HFFc6 (cell line): ENCODE measurements at regions not wholly inside any gene's neighbourhood (a gene's known extent, or its start where the extent isn't known, plus 50 kb on each side); places are given as distances from the start of the nearest gene placed in this dataset.

Source experiments
- DNase-seq: peaks from one replicate; pipeline ENCODE4 v3.0.0-alpha.2; 2018
- H3K27ac Mint-ChIP-seq: 2 replicates; pipeline ENCODE4 v1.8.0; 2020; ENCODE audit warnings: mild to moderate bottlenecking, mixed read lengths
- H3K27me3 Mint-ChIP-seq: 2 replicates; pipeline ENCODE4 v1.8.0; 2021; ENCODE audit warnings: mild to moderate bottlenecking, moderate library complexity, mixed read lengths; ENCODE audit not compliant: insufficient read depth
- H3K36me3 Mint-ChIP-seq: 2 replicates; pipeline ENCODE4 v1.8.0; 2021; ENCODE audit warnings: low read depth, mixed read lengths
- H3K4me1 Mint-ChIP-seq: 2 replicates; pipeline ENCODE4 v1.8.0; 2020; ENCODE audit warnings: low read depth, mixed read lengths
- H3K4me3 Mint-ChIP-seq: 2 replicates; pipeline ENCODE4 v1.8.0; 2020; ENCODE audit warnings: mild to moderate bottlenecking, moderate library complexity, mixed read lengths
- H3K9me3 Mint-ChIP-seq: 2 replicates; pipeline ENCODE4 v1.8.0; 2020; ENCODE audit warnings: mild to moderate bottlenecking, mixed read lengths
- CTCF ChIP-seq: fragments of 200-600 bp; sonication (generic); IDR thresholded peaks from 2 replicates; pipeline ENCODE4 v1.5.0; 2021; ENCODE audit warnings: antibody characterized with exemption, mild to moderate bottlenecking

DNA sequence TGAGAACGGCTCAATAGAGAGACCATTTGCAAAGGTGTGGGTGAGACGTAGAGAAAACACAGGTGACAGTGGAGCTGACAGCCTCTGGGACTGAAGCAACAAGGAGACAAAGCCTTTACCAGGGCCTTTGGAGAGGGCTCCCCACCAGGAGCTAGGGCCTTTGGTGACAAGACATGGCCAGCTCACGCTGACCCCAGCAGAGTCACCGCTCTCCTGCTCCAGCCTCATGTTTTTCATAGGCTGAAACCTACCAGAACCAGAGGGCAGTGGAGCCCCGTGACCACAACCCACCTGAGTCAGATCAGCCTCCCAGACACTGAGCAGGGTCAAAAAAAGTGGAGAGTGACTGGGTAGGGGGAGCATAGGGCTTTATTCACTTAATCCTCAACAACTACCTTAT is 214.7 kb downstream of the SHQ1 start:
- H3K36me3 Mint-ChIP-seq: no peaks in the 10 kb centered on the region
- DNase-seq: no peak
- peaks cover 31% of the 10 kb centered on the region for H3K27me3 Mint-ChIP-seq
- H3K27ac Mint-ChIP-seq: no peak overlapping the region
- no peak for TF ChIP-seq CTCF
- H3K4me1 Mint-ChIP-seq: peaks cover 13% of the 10 kb centered on the region
- H3K4me3 Mint-ChIP-seq: no peak overlapping the region
- no peaks in the 10 kb centered on the region; the same call in 1 of the 2 replicates for H3K9me3 Mint-ChIP-seq

DNA sequence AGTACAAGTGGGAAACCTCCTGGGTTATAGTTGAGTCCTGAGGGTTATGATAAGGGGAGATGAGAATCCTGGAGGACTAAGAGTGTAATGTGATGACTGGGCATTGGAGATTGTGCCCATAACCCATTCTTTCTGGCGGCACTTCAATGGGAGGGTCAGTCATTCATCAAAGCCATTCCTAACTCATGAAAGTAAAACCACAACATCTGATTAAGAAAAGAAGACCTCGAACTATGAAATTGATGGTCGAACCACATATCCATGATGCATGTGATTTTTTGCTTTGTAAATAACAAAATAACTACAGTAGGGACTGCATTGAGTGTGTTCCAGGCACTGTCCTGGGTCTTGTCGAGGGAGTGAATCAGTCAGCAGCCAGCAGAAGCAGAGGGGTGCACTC is 215.1 kb downstream of the SHQ1 start:
- H3K27me3 Mint-ChIP-seq: peaks cover 27% of the 10 kb centered on the region
- peak; percentile 24 for DNase-seq
- no peak for TF ChIP-seq CTCF

GRCh38 chr3:72632129-72632528 is 216.1 kb downstream of the SHQ1 start:
- TF ChIP-seq CTCF: no peak
- H3K9me3 Mint-ChIP-seq: no peaks in the 10 kb centered on the region; the same call in 1 of the 2 replicates
- no peaks in the 10 kb centered on the region for H3K36me3 Mint-ChIP-seq
- no peak for DNase-seq
- H3K4me3 Mint-ChIP-seq: no peak overlapping the region
- H3K27me3 Mint-ChIP-seq: peaks cover 23% of the 10 kb centered on the region
- no peak overlapping the region for H3K27ac Mint-ChIP-seq
- peaks cover 13% of the 10 kb centered on the region for H3K4me1 Mint-ChIP-seq

More for the DNA sequence above, 215.1 kb downstream of the SHQ1 start:
- no peaks in the 10 kb centered on the region; the same call in 1 of the 2 replicates for H3K9me3 Mint-ChIP-seq
- H3K27ac Mint-ChIP-seq: no peak overlapping the region
- no peak overlapping the region for H3K4me3 Mint-ChIP-seq
- H3K4me1 Mint-ChIP-seq: peaks cover 13% of the 10 kb centered on the region
- H3K36me3 Mint-ChIP-seq: no peaks in the 10 kb centered on the region

DNA sequence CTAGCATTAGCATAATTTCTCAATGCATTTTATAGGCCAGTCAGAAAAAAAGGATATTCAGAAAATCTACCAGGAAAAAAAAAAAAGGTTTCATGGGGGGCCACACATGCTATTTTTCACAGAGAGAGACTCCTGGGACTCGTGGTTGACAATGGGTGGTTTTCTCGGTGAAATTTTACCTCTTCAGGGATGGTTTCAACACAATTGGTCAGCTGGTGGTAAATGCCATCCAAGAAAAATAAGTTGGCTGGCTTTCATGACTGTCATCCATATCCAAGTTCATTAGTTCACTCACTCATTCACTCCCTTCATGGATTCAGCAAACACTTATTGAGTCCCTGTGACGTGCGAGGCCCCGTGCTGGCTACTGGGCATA is 217.3 kb downstream of the SHQ1 start:
- H3K4me1 Mint-ChIP-seq: peaks cover 13% of the 10 kb centered on the region
- H3K4me3 Mint-ChIP-seq: no peak overlapping the region
- H3K27me3 Mint-ChIP-seq: peaks cover 25% of the 10 kb centered on the region
- no peak overlapping the region for H3K27ac Mint-ChIP-seq
- no peaks in the 10 kb centered on the region; the same call in 1 of the 2 replicates for H3K9me3 Mint-ChIP-seq
- no peak for DNase-seq
- H3K36me3 Mint-ChIP-seq: no peaks in the 10 kb centered on the region
- no peak for TF ChIP-seq CTCF

GRCh38 chr3:72630327-72630968 is 217.8 kb downstream of the SHQ1 start:
- DNase-seq: no peak
- TF ChIP-seq CTCF: no peak

More at GRCh38 chr3:72630327-72630968, 217.8 kb downstream of the SHQ1 start:
- peaks cover 25% of the 10 kb centered on the region for H3K27me3 Mint-ChIP-seq
- H3K4me3 Mint-ChIP-seq: no peak overlapping the region
- no peaks in the 10 kb centered on the region; the same call in 1 of the 2 replicates for H3K9me3 Mint-ChIP-seq
- peaks cover 13% of the 10 kb centered on the region for H3K4me1 Mint-ChIP-seq
- H3K27ac Mint-ChIP-seq: no peak overlapping the region
- H3K36me3 Mint-ChIP-seq: no peaks in the 10 kb centered on the region
